ENCODE measurements at regions not wholly inside any gene's neighbourhood (a gene's known extent, or its start where the extent isn't known, plus 50 kb on each side); places are given as distances from the start of the nearest gene placed in this dataset.

GRCh38 chr3:159536876-159537275 is 451.8 kb upstream of the IL12A start:
- TF ChIP-seq CTCF (IDR thresholded peaks at IDR 0.05 in 8 of 11, conservative IDR thresholded peaks at IDR 0.05 in 3 of 11) (no peak), POLR2AphosphoS5 (IDR thresholded peaks at IDR 0.05) (no peak), POLR2A (IDR thresholded peaks at IDR 0.05) (no peak)

Measured in spleen (tissue), 7 donors.